PFSK-1 (cell line): ENCODE measurements at regions not wholly inside any gene's neighbourhood (a gene's known extent, or its start where the extent isn't known, plus 50 kb on each side); places are given as distances from the start of the nearest gene placed in this dataset.

Experiments
- REST ChIP-seq, 2 experiments: IDR thresholded peaks; 2 replicates each; pipeline versions ENCODE4 v1.6.1 to v1.8.0; 2011 to 2012; ENCODE audit warnings: low read depth in 2 of 2, low read length in 2 of 2, control low read depth in 1 of 2, inconsistent platforms in 1 of 2, mild to moderate bottlenecking in 1 of 2, moderate library complexity in 1 of 2; ENCODE audit not compliant: insufficient read depth in 1 of 2
- SIN3A ChIP-seq: IDR thresholded peaks from 2 replicates; pipeline ENCODE4 v1.6.1; 2012; ENCODE audit warnings: mild to moderate bottlenecking, low read length, moderate library complexity, borderline replicate concordance; ENCODE audit not compliant: insufficient read depth
- TAF1 ChIP-seq: IDR thresholded peaks from 2 replicates; pipeline ENCODE4 v1.6.1; 2012; ENCODE audit warnings: low read length, control low read depth, borderline replicate concordance; ENCODE audit not compliant: insufficient read depth

GRCh38 chr10:4686644-4686996 lies 139.4 kb upstream of the AKR1E2 start:
- TF ChIP-seq REST (IDR thresholded peaks at IDR 0.05; ENCODE audit: insufficient read depth in 1 of 2, low read depth in 2 of 2, low read length in 2 of 2) (no peak), TAF1 (no peak), SIN3A (no peak)
